SU-DHL-6 (cell line): ENCODE measurements at regions not wholly inside any gene's neighbourhood (a gene's known extent, or its start where the extent isn't known, plus 50 kb on each side); places are given as distances from the start of the nearest gene placed in this dataset.

Source experiments
- EZH2phosphoT487 ChIP-seq: fragments of 200-600 bp; sonication (generic), shearing (Covaris generic); conservative IDR thresholded peaks from 2 replicates; pipeline ENCODE4 v1.6.1; 2018; ENCODE audit warnings: mild to moderate bottlenecking, antibody characterized with exemption, low read length, moderate library complexity, mixed read lengths
- TF ChIP-seq, protein P1 (sequence below): fragments of 200-600 bp; sonication (generic); IDR thresholded peaks from one replicate; pipeline ENCODE4 v1.5.1; 2017; ENCODE audit warnings: antibody characterized with exemption, mild to moderate bottlenecking, low read length, moderate library complexity; ENCODE audit not compliant: insufficient read depth, poor library complexity, severe bottlenecking

DNA sequence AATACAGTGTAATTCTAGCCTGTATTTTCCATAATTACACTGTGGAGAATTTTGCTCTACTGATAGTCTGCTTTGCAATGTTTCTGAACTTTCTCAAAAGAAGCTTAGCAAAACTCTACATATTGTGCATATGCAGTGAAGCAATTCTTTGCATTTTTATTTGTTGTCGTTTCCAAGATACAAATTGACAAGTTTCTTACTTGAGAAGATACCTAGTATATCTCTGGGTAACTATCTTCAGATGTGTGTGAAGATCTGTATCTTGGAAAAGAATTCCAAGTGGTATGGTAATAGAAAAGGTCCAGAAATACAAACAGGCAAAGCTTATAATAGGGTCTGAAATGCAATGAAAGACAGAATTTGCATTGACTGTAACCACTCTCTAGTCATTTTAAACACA, 1119.8 kb upstream of the INTU start:
- TF ChIP-seq, protein P1, sequence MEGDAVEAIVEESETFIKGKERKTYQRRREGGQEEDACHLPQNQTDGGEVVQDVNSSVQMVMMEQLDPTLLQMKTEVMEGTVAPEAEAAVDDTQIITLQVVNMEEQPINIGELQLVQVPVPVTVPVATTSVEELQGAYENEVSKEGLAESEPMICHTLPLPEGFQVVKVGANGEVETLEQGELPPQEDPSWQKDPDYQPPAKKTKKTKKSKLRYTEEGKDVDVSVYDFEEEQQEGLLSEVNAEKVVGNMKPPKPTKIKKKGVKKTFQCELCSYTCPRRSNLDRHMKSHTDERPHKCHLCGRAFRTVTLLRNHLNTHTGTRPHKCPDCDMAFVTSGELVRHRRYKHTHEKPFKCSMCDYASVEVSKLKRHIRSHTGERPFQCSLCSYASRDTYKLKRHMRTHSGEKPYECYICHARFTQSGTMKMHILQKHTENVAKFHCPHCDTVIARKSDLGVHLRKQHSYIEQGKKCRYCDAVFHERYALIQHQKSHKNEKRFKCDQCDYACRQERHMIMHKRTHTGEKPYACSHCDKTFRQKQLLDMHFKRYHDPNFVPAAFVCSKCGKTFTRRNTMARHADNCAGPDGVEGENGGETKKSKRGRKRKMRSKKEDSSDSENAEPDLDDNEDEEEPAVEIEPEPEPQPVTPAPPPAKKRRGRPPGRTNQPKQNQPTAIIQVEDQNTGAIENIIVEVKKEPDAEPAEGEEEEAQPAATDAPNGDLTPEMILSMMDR = no peak
- TF ChIP-seq EZH2phosphoT487 = no peak
